ENCODE measurements at regions not wholly inside any gene's neighbourhood (a gene's known extent, or its start where the extent isn't known, plus 50 kb on each side); places are given as distances from the start of the nearest gene placed in this dataset.

DNA sequence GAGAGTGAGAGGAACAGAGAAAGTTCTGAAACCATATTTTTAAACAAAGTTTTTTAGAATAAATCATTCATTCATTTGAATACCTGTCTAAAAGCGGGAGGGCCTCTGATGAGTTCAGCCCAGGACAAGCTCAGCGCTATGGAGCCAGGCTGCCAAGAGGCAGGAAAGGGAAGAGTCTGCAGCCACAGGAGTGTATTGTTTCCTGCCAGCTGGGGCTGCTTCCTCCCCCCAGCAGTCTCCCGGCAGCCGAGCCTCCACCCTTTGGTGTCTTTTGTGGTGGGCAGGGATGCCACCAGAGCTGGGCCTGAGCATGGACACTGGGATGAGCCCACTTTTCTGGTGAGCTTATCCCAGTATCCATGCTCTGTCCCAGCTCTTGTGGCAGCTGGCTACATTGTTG, 199.5 kb upstream of the TPRG1 start:
- no peak for TF ChIP-seq POLR2A (IDR thresholded peaks at IDR 0.05)
- TF ChIP-seq, protein P1, sequence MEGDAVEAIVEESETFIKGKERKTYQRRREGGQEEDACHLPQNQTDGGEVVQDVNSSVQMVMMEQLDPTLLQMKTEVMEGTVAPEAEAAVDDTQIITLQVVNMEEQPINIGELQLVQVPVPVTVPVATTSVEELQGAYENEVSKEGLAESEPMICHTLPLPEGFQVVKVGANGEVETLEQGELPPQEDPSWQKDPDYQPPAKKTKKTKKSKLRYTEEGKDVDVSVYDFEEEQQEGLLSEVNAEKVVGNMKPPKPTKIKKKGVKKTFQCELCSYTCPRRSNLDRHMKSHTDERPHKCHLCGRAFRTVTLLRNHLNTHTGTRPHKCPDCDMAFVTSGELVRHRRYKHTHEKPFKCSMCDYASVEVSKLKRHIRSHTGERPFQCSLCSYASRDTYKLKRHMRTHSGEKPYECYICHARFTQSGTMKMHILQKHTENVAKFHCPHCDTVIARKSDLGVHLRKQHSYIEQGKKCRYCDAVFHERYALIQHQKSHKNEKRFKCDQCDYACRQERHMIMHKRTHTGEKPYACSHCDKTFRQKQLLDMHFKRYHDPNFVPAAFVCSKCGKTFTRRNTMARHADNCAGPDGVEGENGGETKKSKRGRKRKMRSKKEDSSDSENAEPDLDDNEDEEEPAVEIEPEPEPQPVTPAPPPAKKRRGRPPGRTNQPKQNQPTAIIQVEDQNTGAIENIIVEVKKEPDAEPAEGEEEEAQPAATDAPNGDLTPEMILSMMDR (IDR thresholded peaks at IDR 0.05 in 4 of 5, conservative IDR thresholded peaks at IDR 0.05 in 1 of 5): no peak

All from gastrocnemius medialis (tissue), 4 donors.